HepG2 (cell line): ENCODE measurements at regions not wholly inside any gene's neighbourhood (a gene's known extent, or its start where the extent isn't known, plus 50 kb on each side); places are given as distances from the start of the nearest gene placed in this dataset.

ENCODE experiments used
- ATAC-seq: fragments of 200-7000 bp; cut with Tn5 transposase; 3 replicates; pipeline ENCODE4 v1.9.1; 2020; ENCODE audit warnings: mild to moderate bottlenecking, moderate library complexity
- BruUV-seq: library from RNA; stranded (reverse); fragments of 400-500 nt; replicated peaks from 2 replicates; lab custom pipeline; 2021; lab: Mats Ljungman, UMichigan
- CTCF ChIA-PET: fragments of 300-600 bp; formaldehyde crosslinking; extraction: SDS; loops from one replicate; lab custom pipeline; 2021; ENCODE audit warnings: low total read pairs, inconsistent platforms, low intra/inter-chr PET ratio; lab: Yijun Ruan, JAX
- POLR2A ChIA-PET: fragments of 350-600 bp; sonication (Branson Sonifier 250); formaldehyde crosslinking; loops from one replicate; lab custom pipeline; 2020; ENCODE audit warnings: antibody characterized with exemption, inconsistent platforms; lab: Yijun Ruan, JAX
- DNase-seq: peaks from one replicate; pipeline ENCODE4 v3.0.0-alpha.2; 2015; ENCODE audit warnings: low spot score
- FAIRE-seq: peaks from 3 replicates; lab custom pipeline; 2011; peaks lifted over from hg19 to GRCh38; lab: Jason Lieb, UNC
- H2AFZ ChIP-seq: one replicate; pipeline ENCODE4 v1.6.1; 2011; ENCODE audit warnings: low read length, inconsistent platforms
- H3K27ac ChIP-seq: fragments of 300-600 bp; 3 replicates; pipeline ENCODE4 v1.8.0; 2011; ENCODE audit warnings: mixed run types, mild to moderate bottlenecking, mixed read lengths, low read length, inconsistent platforms; ENCODE audit not compliant: insufficient read depth; ENCODE audit errors: extremely low read length
- H3K27me3 ChIP-seq, 2 experiments: fragments of 200-600 bp in 1 of 2; 2 replicates in 1 of 2; 3 replicates in 1 of 2; pipeline versions ENCODE4 v1.6.0 to v1.8.0; 2011; ENCODE audit warnings: low read length in 2 of 2, mild to moderate bottlenecking in 2 of 2, moderate library complexity in 2 of 2, inconsistent platforms in 1 of 2; ENCODE audit not compliant: insufficient read depth in 2 of 2, control insufficient read depth in 1 of 2
- H3K36me3 ChIP-seq, 2 experiments: fragments of 200-600 bp in 1 of 2; replicated peaks in 1 of 2; 2 replicates in 1 of 2; 3 replicates in 1 of 2; pipeline versions ENCODE4 v1.5.1 to v1.8.0; 2011; ENCODE audit warnings: low read length in 2 of 2, inconsistent platforms in 1 of 2; ENCODE audit not compliant: insufficient read depth in 2 of 2, control insufficient read depth in 1 of 2
- H3K4me1 ChIP-seq: 2 replicates; pipeline ENCODE4 v1.5.1; 2012; ENCODE audit warnings: low read length, inconsistent platforms; ENCODE audit not compliant: insufficient read depth
- H3K4me2 ChIP-seq: 2 replicates; pipeline ENCODE4 v1.6.0; 2011; ENCODE audit warnings: low read depth, low read length, inconsistent platforms
- H3K4me3 ChIP-seq, 3 experiments: fragments of 200-600 bp in 1 of 3; sonication (generic), shearing (Covaris generic) in 1 of 3; replicated peaks in 1 of 3; 2 replicates each; pipeline ENCODE4 v1.5.1; 2011 to 2016; ENCODE audit warnings: low read length in 3 of 3, inconsistent platforms in 2 of 3, low read depth in 2 of 3, mild to moderate bottlenecking in 2 of 3, control low read depth in 1 of 3, mixed read lengths in 1 of 3; ENCODE audit not compliant: insufficient read depth in 1 of 3
- H3K79me2 ChIP-seq: one replicate; pipeline ENCODE4 v1.6.1; 2011; ENCODE audit warnings: low read length, inconsistent platforms; ENCODE audit not compliant: insufficient read depth
- H3K9ac ChIP-seq: 2 replicates; pipeline ENCODE4 v1.6.0; 2011; ENCODE audit warnings: mild to moderate bottlenecking, low read depth, low read length, inconsistent platforms; ENCODE audit not compliant: insufficient read depth
- H3K9me3 ChIP-seq: 2 replicates; pipeline ENCODE4 v1.5.1; 2012; ENCODE audit warnings: mild to moderate bottlenecking, low read length
- H4K20me1 ChIP-seq: 2 replicates; pipeline ENCODE4 v1.6.0; 2011; ENCODE audit warnings: inconsistent platforms, mild to moderate bottlenecking, low read length, moderate library complexity; ENCODE audit not compliant: insufficient read depth
- BRD4 ChIP-seq: sonication (generic); formaldehyde crosslinking; IDR thresholded peaks from 2 replicates; pipeline ENCODE4 v1.4.0; 2020; ENCODE audit warnings: missing genetic modification reagents
- GATAD2A ChIP-seq: IDR thresholded peaks from 2 replicates; pipeline ENCODE4 v1.6.1; 2016
- MZF1 ChIP-seq: sonication (generic); formaldehyde crosslinking; IDR thresholded peaks from 2 replicates; pipeline ENCODE4 v1.8.1; 2023; ENCODE audit warnings: mild to moderate bottlenecking, missing genetic modification reagents, borderline replicate concordance
- PLRG1 ChIP-seq: fragments of 450-650 bp; conservative IDR thresholded peaks from 2 replicates; pipeline ENCODE4 v1.6.1; 2016
- SRF ChIP-seq: IDR thresholded peaks from 2 replicates; pipeline ENCODE4 v1.6.1; 2011; ENCODE audit warnings: mild to moderate bottlenecking, low read depth, low read length, moderate library complexity
- TOPORS ChIP-seq: sonication (generic); formaldehyde crosslinking; IDR thresholded peaks from 2 replicates; pipeline ENCODE4 v1.8.0; 2023; ENCODE audit warnings: mild to moderate bottlenecking, missing genetic modification reagents
- ZNF891 ChIP-seq: sonication (generic); formaldehyde crosslinking; IDR thresholded peaks from 2 replicates; pipeline ENCODE4 v1.5.0; 2020; ENCODE audit warnings: mild to moderate bottlenecking, missing genetic modification reagents
- WGBS: methylation state at CpG from one replicate; pipeline ENCODE4 v1.1.6; 2017; ENCODE audit warnings: low lambda C conversion rate; 5-methylcytosine and 5-hydroxymethylcytosine counted together
- in situ Hi-C: cut with HindIII; loops from 2 replicates; pipeline ENCODE4 v1.10.0; 2017; ENCODE audit warnings: low pct_unique_long_range_greater_than_20kb; ENCODE audit not compliant: extremely low pct_ligation_motif_present
- intact Hi-C: fragments of 100-400 bp; cut with micrococcal nuclease; formaldehyde crosslinking; loops from one replicate; pipeline ENCODE4 v1.10.0; 2022; ENCODE audit not compliant: unreplicated experiment
- TF ChIP-seq, protein P1 (sequence below): sonication (generic); formaldehyde crosslinking; IDR thresholded peaks from 2 replicates; pipeline ENCODE4 v1.4.0; 2020; ENCODE audit warnings: missing genetic modification reagents, borderline replicate concordance

DNA sequence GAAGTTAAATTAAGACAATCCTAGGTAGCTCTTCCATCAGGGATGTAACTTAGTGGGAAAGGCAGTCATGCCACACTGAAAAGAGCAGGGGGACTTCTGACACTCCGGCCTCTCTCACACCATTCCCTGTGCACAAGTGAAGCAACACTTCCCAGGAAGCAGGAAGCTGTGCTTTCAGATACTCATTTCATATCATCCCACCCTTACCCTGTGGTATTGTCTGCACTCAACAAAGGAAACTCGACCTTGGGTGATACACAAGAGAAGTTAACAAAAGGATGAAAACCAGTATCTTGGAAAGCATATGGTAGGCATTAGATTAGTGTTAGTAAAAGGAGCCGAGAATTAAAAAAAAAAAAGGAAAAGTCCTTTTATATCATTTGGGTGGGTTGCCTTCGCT, 61.3 kb upstream of the MDM1 start:
- Histone ChIP-seq H3K79me2 (no peaks in the 10 kb centered on the region), H3K27ac (no peak overlapping the region), H2AFZ (no peak overlapping the region), H3K4me1 (no peaks in the 10 kb centered on the region), H3K9me3 (no peaks in the 10 kb centered on the region), H3K27me3 (no peaks in the 10 kb centered on the region; a peak in 1 of 5 replicates), H3K36me3 (no peaks in the 10 kb centered on the region), H3K4me3 (no peak overlapping the region), H4K20me1 (no peaks in the 10 kb centered on the region), H3K9ac (no peak overlapping the region), H3K4me2 (no peak overlapping the region)
- FAIRE-seq = no peak
- intact Hi-C loops (no loop called here), in situ Hi-C loops (no loop called here)
- DNase-seq = no peak
- TF ChIP-seq PLRG1 = no peak
- TF ChIP-seq SRF = no peak
- no peak for TF ChIP-seq ZNF891 (CRISPR knock-in tag)
- TF ChIP-seq MZF1 = no peak
- TF ChIP-seq BRD4 (CRISPR knock-in tag) = no peak
- TF ChIP-seq, protein P1, sequence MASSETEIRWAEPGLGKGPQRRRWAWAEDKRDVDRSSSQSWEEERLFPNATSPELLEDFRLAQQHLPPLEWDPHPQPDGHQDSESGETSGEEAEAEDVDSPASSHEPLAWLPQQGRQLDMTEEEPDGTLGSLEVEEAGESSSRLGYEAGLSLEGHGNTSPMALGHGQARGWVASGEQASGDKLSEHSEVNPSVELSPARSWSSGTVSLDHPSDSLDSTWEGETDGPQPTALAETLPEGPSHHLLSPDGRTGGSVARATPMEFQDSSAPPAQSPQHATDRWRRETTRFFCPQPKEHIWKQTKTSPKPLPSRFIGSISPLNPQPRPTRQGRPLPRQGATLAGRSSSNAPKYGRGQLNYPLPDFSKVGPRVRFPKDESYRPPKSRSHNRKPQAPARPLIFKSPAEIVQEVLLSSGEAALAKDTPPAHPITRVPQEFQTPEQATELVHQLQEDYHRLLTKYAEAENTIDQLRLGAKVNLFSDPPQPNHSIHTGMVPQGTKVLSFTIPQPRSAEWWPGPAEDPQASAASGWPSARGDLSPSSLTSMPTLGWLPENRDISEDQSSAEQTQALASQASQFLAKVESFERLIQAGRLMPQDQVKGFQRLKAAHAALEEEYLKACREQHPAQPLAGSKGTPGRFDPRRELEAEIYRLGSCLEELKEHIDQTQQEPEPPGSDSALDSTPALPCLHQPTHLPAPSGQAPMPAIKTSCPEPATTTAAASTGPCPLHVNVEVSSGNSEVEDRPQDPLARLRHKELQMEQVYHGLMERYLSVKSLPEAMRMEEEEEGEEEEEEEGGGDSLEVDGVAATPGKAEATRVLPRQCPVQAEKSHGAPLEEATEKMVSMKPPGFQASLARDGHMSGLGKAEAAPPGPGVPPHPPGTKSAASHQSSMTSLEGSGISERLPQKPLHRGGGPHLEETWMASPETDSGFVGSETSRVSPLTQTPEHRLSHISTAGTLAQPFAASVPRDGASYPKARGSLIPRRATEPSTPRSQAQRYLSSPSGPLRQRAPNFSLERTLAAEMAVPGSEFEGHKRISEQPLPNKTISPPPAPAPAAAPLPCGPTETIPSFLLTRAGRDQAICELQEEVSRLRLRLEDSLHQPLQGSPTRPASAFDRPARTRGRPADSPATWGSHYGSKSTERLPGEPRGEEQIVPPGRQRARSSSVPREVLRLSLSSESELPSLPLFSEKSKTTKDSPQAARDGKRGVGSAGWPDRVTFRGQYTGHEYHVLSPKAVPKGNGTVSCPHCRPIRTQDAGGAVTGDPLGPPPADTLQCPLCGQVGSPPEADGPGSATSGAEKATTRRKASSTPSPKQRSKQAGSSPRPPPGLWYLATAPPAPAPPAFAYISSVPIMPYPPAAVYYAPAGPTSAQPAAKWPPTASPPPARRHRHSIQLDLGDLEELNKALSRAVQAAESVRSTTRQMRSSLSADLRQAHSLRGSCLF (CRISPR knock-in tag) = no peak
- TF ChIP-seq GATAD2A (CRISPR knock-in tag) = no peak
- TF ChIP-seq TOPORS (CRISPR knock-in tag) = no peak
- CTCF ChIA-PET = no interaction called here
- no peak for ATAC-seq
- POLR2A ChIA-PET = no interaction called here
- no TSS peak for BruUV-seq
- 42% methylated on average over 4 of the region's 4 CpGs for WGBS
